Adrenal gland (tissue), 5 donors: ENCODE measurements at regions not wholly inside any gene's neighbourhood (a gene's known extent, or its start where the extent isn't known, plus 50 kb on each side); places are given as distances from the start of the nearest gene placed in this dataset.

Experiments
- CTCF ChIP-seq, 6 experiments: fragments of 450-650 bp in 4 of 6; fragments of 200-600 bp in 2 of 6; sonication (generic) in 1 of 6; IDR thresholded peaks; 1 replicate in 5 of 6; 2 replicates in 1 of 6; pipeline versions ENCODE4 v1.5.1 to v1.8.0; 2016 to 2021; ENCODE audit warnings: antibody characterized with exemption in 6 of 6, mild to moderate bottlenecking in 2 of 6, moderate library complexity in 1 of 6
- POLR2A ChIP-seq, 2 donors: fragments of 450-650 bp; IDR thresholded peaks; one replicate each; pipeline ENCODE4 v1.6.1; 2017; ENCODE audit warnings: antibody characterized with exemption in 2 of 2, mild to moderate bottlenecking in 2 of 2, moderate library complexity in 1 of 2
- donor health status: DM: no; HTN: no; CAD: no.

- no peak for TF ChIP-seq CTCF (IDR thresholded peaks at IDR 0.05)
- TF ChIP-seq POLR2A (IDR thresholded peaks at IDR 0.05), result no peak
Measured at GRCh38 chr17:73791631-73792030, 147.4 kb upstream of the SDK2 start.
